Body of pancreas (tissue), 4 donors: ENCODE measurements at regions not wholly inside any gene's neighbourhood (a gene's known extent, or its start where the extent isn't known, plus 50 kb on each side); places are given as distances from the start of the nearest gene placed in this dataset.
A peak's percentile ranks its signal among the peaks of the same experiment; 100 is the strongest.

Experiments
- ATAC-seq: fragments of 150-250 bp; one replicate; pipeline ENCODE4 v1.9.1; 2016
- DNase-seq, 4 donors: peaks; one replicate each; pipeline ENCODE4 v3.0.0-alpha.2; 2019
- H3K27ac ChIP-seq, 4 donors: fragments of 200-600 bp; sonication (generic); 1 replicate in 3 of 4; 2 replicates in 1 of 4; pipeline versions ENCODE4 v1.5.1 to v1.6.1; 2016 to 2019; ENCODE audit warnings: mild to moderate bottlenecking in 1 of 4, mixed read lengths in 1 of 4, moderate library complexity in 1 of 4
- H3K27me3 ChIP-seq, 2 donors: fragments of 200-600 bp; sonication (generic); one replicate each; pipeline ENCODE4 v1.6.0; 2016; ENCODE audit warnings: mild to moderate bottlenecking in 1 of 2
- H3K36me3 ChIP-seq, 2 donors: fragments of 200-600 bp; sonication (generic); replicated peaks in 1 of 2; 2 replicates each; pipeline ENCODE4 v1.5.1; 2016; ENCODE audit warnings: low read depth in 2 of 2; ENCODE audit not compliant: insufficient read depth in 1 of 2
- H3K4me1 ChIP-seq: fragments of 200-600 bp; sonication (generic); one replicate; pipeline ENCODE4 v1.6.0; 2016
- H3K4me3 ChIP-seq, 2 donors: fragments of 200-600 bp; sonication (generic); 1 replicate in 1 of 2; 2 replicates in 1 of 2; pipeline ENCODE4 v1.5.1; 2016 to 2019
- H3K9me3 ChIP-seq, 3 donors: fragments of 200-600 bp; sonication (generic); 1 replicate in 2 of 3; 2 replicates in 1 of 3; pipeline ENCODE4 v1.5.1; 2016
- CTCF ChIP-seq, 7 experiments: fragments of 450-650 bp in 4 of 7; fragments of 200-600 bp in 3 of 7; sonication (generic) in 3 of 7; IDR thresholded peaks; one replicate each; pipeline ENCODE4 v1.5.1; 2016 to 2019; ENCODE audit warnings: antibody characterized with exemption in 7 of 7
- POLR2A ChIP-seq, 3 donors: fragments of 450-650 bp; IDR thresholded peaks; one replicate each; pipeline ENCODE4 v1.6.1; 2016; ENCODE audit warnings: antibody characterized with exemption in 3 of 3, mild to moderate bottlenecking in 2 of 3
- WGBS, 2 donors: methylation state at CpG; one replicate each; pipeline ENCODE4 v1.1.5; 2017; 5-methylcytosine and 5-hydroxymethylcytosine counted together
- intact Hi-C: fragments of 100-400 bp; cut with DNase I; formaldehyde crosslinking; loops from one replicate; pipeline ENCODE4 v1.15.1; 2023

- Histone ChIP-seq H3K4me1 (no peaks in the 10 kb centered on the region), H3K36me3 (no peaks in the 10 kb centered on the region), H3K27me3 (no peaks in the 10 kb centered on the region), H3K4me3 (no peak overlapping the region), H3K9me3 (no peaks in the 10 kb centered on the region), H3K27ac (no peak overlapping the region)
- ATAC-seq (no peak), DNase-seq (no peak)
- 69 to 76% methylated on average over 7 of the region's 7 CpGs for WGBS, 2 donors
- intact Hi-C loops = no loop called here
- TF ChIP-seq CTCF (IDR thresholded peaks at IDR 0.05) = no peak
- no peak for TF ChIP-seq POLR2A (IDR thresholded peaks at IDR 0.05)
Measured at GRCh38 chr10:78924319-78925003, 144.3 kb upstream of the ZMIZ1 start.

GRCh38 chr10:78925275-78925674 lies 143.5 kb upstream of the ZMIZ1 start:
- Histone ChIP-seq H3K36me3 (no peaks in the 10 kb centered on the region), H3K4me1 (no peaks in the 10 kb centered on the region), H3K27ac (no peak overlapping the region), H3K4me3 (no peak overlapping the region), H3K27me3 (no peaks in the 10 kb centered on the region), H3K9me3 (no peaks in the 10 kb centered on the region)
- ATAC-seq (no peak), DNase-seq (no peak)
- intact Hi-C loops = no loop called here
- 88 to 91% methylated on average over 6 of the region's 6 CpGs for WGBS, 2 donors
- TF ChIP-seq POLR2A (IDR thresholded peaks at IDR 0.05) (no peak), CTCF (IDR thresholded peaks at IDR 0.05) (no peak)

GRCh38 chr10:78925800-78926319 lies 142.9 kb upstream of the ZMIZ1 start:
- intact Hi-C loops = no loop called here
- H3K4me1 ChIP-seq = no peaks in the 10 kb centered on the region
- H3K36me3 ChIP-seq = no peaks in the 10 kb centered on the region
- TF ChIP-seq CTCF (IDR thresholded peaks at IDR 0.05) (no peak), POLR2A (IDR thresholded peaks at IDR 0.05) (no peak)
- no peak overlapping the region for H3K27ac ChIP-seq
- no peaks in the 10 kb centered on the region for H3K27me3 ChIP-seq
- no peaks in the 10 kb centered on the region for H3K9me3 ChIP-seq
- ATAC-seq = no peak
- H3K4me3 ChIP-seq = no peak overlapping the region
- WGBS, 2 donors = 70% methylated on average over 6 of the region's 6 CpGs
- DNase-seq = no peak

- no peaks in the 10 kb centered on the region for H3K9me3 ChIP-seq
- TF ChIP-seq POLR2A (IDR thresholded peaks at IDR 0.05) (no peak), CTCF (IDR thresholded peaks at IDR 0.05) (no peak)
- no peak overlapping the region for H3K27ac ChIP-seq
- no peaks in the 10 kb centered on the region for H3K4me1 ChIP-seq
- 78 to 87% methylated on average over 11 of the region's 11 CpGs for WGBS, 2 donors
- ATAC-seq = no peak
- peak in 1 of 4 donors; percentile 65 for DNase-seq
- intact Hi-C loops = no loop called here
- no peaks in the 10 kb centered on the region for H3K36me3 ChIP-seq
- no peak overlapping the region for H3K4me3 ChIP-seq
- no peaks in the 10 kb centered on the region for H3K27me3 ChIP-seq
Measured at GRCh38 chr10:78927257-78927995, 141.3 kb upstream of the ZMIZ1 start.
